LNCAP (cell line): ENCODE measurements at regions not wholly inside any gene's neighbourhood (a gene's known extent, or its start where the extent isn't known, plus 50 kb on each side); places are given as distances from the start of the nearest gene placed in this dataset.

ENCODE experiments used
- CTCF ChIP-seq: fragments of 450-650 bp; IDR thresholded peaks from 2 replicates; pipeline ENCODE4 v1.5.1; 2017; ENCODE audit warnings: mild to moderate bottlenecking

- TF ChIP-seq CTCF, result no peak
Observed at GRCh38 chr4:153844144-153844543, 55.3 kb upstream of the SFRP2 start.
